Activated naive CD4-positive, alpha-beta T cell (primary cell): ENCODE measurements at regions not wholly inside any gene's neighbourhood (a gene's known extent, or its start where the extent isn't known, plus 50 kb on each side); places are given as distances from the start of the nearest gene placed in this dataset.

ENCODE experiments used
- DNase-seq, 4 experiments: peaks; one replicate each; lab custom pipeline; 2025; lab: John Stamatoyannopoulos, UW

DNA sequence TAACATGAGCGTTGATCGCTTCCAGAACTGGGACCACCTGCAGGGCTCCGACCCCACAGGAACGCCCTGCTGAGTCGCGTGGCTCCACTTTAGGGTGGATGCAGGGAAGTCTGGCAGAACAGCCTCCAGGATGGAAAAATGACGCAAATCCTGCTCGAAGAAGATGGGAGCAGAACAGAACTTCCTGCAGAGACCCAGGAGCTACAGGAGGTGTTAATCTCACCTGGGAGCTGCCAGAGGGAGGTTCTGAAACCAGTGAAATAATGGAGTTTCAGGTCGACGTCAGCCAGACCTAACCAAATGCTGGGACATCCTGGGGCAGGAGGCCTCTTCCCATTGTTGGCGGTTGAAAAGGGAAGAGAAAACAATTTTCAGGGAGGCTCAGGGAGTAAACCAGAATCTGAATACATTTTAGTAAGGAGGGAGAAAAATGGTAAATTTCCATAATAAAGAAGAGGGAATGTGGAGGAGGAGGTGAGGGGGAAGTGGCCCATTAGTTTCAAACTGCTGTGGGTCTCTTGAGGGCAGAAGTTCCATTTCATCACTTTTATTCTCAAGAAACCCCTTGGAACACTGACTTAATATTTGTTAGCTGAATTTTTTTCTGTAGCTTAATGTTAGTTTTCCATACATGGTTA, 558.4 kb upstream of the CDH4 start:
- DNase-seq, result no peak

DNA sequence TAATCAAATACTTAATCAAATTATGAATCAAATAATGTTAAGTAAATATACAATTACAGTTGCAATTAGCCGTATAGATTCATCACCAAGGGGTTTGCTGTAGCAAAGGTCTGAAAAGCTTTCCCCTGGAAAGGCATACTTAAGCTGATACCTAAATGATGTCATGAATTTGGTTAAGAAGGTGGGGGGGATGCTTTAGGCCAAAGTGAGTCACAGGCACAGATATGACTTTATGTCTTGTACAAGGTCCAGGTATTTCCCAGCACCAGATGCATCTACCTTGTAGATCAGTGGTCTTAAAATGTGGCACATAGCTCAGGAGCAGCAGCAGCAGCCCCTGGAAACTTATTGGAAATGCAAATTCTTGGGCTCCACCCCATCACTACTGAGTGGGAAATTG, 557.3 kb upstream of the CDH4 start:
- no peak for DNase-seq

DNA sequence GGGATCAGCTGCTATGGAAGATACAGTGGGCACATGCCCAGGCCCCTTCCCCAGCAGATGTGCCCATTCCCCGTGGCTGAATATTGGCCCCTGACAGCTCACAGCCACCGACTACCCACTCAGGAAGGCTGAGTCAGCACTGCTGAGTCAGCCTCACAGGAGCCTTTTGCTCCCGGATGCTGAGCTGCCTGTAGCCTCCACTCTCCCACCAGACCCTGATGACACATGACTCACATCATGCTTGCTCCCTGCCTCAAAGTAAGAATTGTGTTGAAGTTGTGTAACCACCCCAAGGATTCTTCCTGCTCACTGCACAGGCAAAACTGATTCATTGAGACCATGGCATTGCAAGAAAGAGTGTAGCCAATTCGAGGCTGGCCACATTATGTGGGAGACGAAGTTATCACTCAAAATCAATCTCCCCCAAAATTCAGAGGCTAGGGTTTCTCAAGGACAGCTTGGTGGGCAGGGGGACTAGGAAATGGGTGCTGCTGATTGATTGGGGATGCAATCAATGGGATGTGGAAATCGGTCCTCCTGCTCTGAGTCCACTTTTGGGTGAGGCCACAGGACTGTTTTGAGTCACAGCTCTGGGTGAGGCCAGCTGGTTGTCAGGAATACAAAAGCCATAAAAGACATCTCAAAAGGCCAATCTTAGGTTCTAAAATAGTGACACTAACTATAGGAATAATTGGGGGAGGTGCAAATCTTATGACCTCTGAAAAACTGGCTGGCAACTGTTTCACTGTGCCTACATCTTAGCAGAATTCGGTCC, 556.6 kb upstream of the CDH4 start:
- no peak for DNase-seq

DNA sequence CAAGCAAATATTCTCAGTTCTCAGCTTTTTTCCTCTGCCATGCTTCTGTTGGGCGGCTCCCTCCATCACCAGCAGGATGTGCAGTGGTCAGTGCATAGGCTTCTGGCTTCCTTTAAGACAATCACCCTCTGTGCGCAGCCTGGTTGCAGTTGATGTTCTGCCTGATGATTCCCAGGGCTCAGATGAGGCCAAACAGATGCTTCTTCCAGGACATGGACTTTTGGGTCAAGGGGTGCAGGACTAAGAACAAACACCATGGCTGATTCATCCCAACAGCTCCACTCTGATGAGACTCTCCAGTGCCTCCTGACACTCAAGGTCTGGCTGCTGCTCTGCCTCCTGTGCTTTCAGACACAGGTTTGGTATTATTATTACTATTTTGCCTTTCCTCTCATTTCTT, 554.8 kb upstream of the CDH4 start:
- DNase-seq, result no peak

DNA sequence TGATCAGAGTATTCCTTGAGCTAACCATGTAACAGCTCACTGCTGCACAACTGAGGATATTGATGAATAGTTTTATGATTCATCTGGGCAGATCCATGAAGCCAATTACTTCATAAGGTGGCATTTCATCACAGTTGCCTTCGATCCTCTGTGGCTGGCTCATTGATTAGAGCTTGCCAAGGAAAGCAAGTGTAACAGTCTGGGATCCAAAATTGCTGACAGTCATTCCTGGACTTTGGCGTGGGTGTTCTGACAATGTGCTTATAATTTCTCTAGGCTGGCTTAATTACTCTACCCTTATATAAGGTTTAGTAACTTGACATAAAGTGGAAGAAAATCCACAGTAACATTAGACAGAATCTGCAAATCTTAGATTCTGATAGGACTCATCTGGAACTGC, 551.3 kb upstream of the CDH4 start:
- no peak for DNase-seq

DNA sequence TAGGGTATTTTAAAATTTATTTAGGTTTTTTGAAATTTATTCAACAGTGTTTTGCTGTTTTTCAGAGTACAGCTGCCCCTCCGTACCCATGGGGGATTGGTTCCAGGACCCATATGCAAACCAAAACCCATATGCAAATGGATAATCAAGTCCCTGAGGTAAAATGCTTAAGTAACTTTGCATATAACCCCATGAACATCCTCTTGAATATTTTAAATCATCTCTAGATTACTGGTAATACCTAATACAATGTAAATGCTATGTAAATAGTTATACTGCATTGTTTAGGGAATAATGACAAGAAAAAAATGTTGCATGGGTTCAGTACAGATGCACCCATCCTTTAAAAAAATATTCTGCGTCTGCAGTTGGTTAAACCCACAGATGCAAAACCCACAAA, 547.9 kb upstream of the CDH4 start:
- DNase-seq, result no peak

DNA sequence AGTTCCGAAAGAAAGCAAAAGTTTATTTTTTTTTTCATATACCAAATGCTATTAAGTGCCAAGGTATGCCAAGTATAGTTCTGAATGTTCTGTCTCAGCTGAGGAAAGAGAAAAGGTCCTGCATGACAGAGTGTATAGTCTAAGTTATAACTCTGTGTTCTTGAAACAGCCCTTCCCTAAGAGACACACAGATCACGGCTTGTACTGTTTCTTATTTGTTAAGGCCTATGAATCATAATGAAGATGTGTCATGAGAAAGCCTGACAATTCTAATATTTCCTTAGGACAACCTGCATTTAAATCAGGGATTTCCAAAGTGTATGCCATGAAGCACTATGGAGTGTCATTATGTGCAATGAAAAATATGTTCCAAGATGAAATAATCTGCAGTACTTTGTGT, 538.7 kb upstream of the CDH4 start:
- no peak for DNase-seq

DNA sequence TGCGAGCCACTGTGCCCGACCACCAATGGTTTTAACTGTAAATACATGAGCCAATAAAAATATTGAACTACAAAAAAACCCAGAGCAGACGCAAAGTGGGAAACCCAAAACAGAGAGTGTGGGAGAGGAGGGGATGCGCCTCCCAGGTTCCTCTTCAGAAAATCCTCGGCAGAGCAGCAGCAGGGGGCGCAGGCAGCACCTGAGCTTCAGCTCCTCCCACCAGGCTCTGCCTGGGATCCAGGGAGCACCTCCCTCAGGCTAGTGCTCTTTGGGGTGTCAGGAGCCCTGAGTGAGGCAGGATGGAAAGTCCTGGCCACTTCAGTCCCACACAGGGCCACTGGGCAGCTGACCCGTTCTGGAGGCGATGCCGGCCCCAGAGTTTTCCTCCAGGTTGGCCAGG, 536.9 kb upstream of the CDH4 start:
- no peak for DNase-seq

DNA sequence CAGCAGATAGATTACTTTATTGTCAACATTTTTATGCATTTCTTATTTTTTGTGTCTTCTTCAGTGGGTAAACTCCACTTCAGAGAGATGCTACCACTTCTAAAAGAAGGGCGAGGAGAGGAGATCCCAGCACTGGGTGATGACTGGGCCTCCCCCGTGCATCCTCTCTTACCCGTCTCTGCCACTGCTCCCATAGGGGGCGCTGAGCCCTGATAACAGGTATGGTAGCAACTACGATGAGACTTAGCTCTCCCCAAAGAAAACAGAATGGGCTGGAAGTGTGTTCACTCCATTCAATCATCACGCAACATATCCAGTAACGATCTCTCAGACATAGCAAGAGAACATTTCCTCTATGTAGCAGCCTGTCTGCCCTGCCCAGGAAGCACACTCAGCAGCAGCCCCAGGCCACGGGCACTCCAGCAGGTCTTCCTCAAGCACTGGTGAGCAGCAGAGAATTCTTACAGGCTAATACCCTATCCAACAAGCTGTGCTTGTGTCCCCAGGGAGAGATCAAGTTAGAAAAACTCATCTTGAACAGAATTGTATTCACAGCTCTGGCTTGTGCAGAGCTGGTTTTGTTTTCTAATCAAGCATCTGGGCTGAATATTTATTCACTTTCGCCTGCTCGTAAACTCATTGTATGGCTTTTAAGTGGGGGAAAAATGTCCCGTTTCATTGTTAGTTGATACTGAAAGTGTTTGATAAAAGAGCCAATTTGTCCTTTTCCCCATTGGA, 533.1 kb upstream of the CDH4 start:
- DNase-seq, result no peak

DNA sequence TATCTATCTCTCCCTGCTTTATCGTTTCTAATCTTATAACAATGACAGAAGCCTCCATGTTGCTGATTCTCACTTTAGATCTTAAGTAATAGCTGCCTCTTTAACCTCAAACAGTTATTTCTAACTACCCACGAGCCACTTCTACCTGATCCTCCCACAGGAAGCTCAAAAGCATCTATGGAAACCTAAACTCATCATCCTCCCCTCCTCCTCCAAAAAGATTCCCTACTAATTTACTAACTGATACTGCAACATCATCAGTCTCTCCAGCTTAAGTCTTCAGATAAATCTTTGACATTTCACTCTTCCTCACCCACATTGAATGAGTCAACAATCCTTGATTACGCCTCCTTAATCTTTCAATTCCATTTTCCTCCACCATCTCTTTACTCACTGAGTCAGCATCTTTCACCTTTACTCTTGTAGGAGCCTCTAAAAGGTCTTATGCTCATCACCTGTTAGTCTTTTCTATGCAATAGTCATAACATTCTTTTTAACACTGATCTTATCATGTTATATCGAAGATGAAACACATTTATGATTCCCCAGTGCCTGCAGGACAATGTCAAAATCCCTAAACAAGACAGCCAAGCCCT, 526.7 kb upstream of the CDH4 start:
- no peak for DNase-seq

DNA sequence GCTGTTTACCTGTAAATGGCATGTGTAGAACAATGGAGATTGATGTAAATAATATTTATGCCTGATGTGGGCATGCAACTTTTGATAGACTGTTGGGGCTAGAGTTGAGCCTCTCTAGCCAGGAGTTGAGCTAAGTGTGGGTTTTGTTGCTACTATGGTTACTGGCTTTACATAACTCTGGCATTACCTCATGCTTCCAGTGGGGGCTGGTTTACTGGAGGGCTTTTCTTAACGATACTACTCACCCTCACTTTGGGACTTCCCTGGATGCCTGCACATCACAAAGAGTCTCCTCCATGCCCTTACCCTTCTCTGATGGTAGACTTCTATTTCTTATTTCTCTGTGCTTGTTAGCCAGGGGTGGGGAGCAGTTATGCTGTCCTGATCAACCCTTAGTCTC, 524.6 kb upstream of the CDH4 start:
- DNase-seq, result no peak

DNA sequence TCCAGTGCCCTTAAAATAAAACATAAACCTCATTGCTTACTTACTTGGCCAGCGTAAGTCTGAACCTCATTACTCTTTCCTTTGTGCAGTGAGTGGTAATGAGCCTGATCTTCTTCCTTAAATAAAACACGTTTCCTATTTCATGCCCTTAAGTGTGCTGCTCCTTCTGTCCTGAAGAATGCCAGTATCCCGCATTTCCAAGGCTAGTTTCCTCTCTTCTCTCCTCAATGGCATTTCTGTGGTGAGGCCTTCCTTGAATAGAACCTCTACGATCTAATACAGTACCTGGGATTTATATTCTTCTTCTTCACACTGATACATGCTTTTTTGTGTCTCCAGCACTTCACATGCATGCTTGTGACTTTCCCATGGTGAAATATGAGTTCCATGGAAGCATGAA, 523.4 kb upstream of the CDH4 start:
- no peak for DNase-seq

DNA sequence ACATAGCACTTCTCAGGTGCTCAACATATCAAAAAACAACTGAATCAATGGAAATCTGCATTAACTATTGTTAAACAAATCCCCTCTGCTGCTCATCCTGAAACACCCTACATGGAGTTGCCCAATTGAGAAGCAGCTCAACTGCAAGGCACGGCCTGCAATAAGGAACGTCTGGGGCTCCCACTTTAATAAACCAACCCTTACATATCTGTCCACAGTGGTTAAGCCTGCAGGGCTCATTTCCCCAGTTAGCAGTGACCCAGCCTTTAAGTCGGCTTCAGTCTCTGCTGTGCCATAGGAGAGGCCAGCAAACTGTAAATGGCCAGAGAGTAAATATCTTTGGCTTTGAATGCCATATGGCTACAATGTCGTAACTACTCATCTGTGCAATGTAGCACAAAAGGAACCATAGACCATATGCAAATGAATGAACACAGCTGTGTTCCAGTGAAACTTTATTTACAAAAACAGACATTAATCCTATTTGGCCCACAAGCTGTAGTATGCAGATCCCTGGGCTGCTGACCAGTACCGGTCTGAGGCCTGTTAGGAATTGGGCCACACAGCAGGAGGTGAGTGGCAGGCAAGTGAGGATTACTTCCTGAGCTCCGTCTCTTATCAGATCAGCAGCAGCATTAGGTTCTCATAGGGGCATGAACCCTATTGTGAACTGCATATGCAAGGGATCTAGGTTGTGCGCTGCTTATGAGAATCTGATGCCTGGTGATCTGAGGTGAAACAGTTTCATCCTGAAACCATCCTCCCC, 522.7 kb upstream of the CDH4 start:
- no peak for DNase-seq

DNA sequence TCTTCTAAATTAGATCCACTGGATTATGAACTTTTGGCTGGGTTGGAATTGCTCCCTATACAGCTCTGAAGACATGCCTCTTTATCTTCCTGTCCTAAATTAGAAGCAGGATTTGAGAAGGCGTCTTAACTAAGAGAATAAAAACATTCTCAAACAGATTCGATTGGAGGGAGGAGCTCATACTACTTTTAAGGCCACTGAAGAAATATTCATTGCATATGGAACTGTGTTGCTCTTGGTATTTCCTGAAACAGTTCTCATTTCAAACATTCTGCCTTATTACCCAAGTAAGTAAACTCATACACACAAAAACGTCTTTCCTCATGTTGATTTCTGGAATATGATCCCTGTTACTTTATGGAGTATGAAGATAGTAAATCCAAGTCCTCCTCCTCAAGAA, 519.7 kb upstream of the CDH4 start:
- no peak for DNase-seq

DNA sequence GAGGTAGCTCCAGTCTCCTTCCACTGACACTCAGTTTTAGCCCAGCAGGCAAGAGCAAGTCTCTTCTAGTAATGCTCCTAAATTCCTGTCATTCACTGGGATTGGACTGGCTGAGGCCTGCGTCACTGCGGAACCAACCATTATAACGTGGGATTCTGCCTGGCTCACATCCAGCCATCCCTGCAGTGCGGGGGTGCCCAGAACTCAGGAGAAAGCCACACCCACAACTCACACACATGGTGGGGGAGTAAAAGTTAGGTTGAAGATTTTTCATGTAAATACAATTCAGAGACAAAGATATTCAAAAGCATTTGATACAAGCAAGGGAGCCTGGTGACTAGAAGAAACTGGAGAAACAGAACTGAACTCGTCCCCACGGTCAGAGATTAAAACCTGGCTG, 504.0 kb upstream of the CDH4 start:
- no peak for DNase-seq

DNA sequence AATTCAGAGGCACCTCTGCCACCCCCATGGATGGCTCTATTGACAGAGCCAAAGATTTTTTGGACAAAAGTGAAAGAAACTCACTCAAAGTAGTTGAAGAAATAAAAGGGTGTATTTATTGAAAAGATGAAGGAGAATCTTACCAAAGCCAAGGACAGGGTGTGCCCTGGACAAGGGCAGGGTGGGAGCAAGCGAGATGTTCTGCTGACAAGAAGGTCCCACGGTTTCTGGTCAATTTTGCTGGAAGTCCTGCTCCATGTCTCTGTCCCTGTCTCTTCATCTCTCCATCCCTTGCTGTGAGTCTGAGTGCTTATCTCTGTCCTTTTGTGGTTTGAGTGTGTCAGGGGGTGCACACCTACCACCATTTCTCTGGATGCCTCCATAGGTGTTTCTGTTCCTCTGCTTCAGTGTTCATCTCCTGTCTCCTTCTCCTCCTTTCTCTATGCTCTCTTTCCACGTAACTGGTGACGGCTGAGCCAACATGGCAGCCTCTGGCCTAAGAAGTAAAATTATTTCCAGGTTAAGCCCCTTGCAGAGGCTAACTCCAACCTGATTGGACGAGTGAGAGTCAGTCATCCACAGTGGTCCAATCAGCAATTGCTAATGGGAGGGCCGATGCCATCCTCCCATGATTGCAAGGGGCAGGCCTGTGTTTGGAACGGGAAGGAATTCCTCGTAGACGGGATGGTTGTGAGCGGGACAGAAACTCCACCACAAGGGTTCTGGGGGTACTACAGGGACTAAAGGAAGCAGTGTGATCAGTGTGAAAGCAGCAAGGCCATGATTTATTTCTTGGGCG, 502.1 kb upstream of the CDH4 start:
- DNase-seq, result no peak

DNA sequence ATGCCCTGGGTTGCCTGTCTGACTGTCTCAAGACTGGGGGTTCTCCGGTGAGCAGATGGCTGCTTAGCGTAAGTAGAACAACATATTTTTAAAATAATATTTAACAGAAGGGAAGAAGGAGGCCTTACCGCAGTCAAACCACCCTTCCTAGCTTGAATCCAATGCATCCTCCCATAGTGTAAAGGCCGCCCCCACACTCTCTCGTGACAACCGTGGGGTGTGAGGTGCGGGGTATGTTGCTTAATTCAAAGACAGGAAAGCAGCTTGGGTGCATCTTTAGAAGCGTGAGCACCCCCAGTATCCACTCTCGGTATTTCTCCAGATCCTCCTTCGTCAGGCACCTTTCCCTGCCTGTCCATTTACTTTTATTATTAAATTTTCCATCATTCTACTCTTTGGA, 501.2 kb upstream of the CDH4 start:
- no peak for DNase-seq

DNA sequence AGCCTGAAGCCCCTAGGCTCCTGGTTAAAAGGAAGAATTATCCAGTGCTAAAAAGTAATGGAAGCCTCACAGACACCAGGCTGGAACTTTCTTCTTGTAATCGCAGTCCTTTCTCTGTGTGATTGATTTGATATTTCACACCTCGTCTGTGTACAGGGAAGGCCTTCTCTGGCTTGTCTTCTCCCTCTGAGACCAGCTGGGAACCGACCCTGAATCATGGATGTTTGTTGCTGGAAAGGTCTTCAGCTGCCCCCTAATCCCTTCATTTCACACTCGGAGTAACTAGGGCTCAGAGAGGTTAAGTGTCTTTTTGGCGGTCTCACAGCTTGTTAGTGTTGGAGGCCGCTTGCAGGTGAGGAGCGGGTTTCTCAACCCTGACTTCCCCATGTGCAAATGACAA, 500.2 kb upstream of the CDH4 start:
- no peak for DNase-seq

DNA sequence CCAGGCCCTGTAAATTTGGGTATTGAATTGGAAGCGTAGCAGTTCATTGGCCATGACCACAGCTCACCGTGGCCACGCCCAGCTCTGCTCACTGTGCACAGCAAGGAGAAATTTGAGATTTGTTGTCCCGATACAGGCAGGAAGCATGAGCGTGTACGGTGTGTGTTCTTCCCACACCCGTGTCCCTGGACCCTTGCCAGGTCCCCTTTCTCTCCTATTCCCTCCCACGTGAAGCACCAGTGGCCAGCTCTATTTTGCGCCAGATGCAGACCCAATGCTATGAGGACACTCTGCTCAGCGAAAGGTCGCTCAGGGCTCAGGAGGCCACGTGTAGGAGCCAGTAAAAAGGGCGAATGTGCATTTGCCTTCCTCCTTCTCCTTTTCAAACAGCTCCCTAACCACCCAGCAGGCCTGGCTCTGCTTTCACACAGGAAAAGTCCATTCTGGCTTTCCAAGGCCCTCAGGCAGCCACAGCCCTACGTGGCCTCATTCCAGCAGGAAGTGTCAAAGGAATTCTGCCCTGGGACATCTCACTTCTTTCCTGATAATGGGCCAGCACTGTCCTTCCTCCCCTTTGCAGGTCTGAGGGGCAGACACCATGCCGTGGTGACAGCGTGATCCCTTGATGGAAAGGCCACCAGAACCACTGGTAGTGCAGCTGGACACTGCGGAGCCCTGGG, 499.2 kb upstream of the CDH4 start:
- DNase-seq, result no peak

DNA sequence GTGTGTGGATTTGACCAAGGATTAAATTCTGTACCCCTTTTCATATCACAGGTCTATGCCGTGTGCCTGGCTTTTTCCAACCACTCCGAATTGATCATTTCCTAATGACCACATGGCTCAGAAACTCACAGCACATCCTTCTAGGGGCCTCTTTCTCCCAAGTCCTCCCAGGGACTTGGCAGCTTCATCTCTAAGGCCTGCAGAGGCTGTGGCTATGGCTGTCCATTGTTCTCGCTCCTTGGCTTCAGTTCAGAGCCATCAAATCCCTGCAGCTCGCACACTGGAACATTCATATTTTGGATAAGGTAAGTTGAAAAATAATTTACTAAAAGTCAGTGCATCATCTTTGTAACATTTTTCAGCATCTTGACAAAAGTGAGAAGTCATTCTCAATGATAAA, 497.2 kb upstream of the CDH4 start:
- no peak for DNase-seq

DNA sequence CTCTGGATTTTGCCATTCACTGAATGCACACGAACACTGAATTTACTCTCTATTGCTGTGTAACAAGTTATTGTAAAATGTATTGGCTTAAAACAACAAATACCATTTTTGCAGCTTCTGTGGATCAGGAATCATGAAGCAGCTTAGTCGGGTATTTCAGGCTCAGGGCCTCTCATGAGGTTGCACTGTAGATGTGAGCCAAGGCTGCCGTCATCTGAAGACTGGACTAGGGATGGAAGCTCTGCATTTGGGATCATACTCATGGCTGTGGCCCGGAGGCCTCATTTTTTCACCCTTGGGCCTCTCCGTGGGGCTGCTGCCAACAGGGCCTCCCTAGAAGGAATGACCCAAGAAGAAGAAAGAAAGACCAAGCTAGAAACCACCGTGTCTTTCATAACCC, 492.4 kb upstream of the CDH4 start:
- no peak for DNase-seq
